Lung (tissue), 11 donors: ENCODE measurements at regions not wholly inside any gene's neighbourhood (a gene's known extent, or its start where the extent isn't known, plus 50 kb on each side); places are given as distances from the start of the nearest gene placed in this dataset.

Experiments used
- ATAC-seq: fragments of 200-7000 bp; cut with Tn5 transposase; one replicate; pipeline ENCODE4 v1.9.1; 2020; ENCODE audit warnings: moderate number of reproducible peaks; ENCODE audit not compliant: insufficient read depth, low FRiP score
- DNase-seq, 3 donors: peaks; one replicate each; pipeline ENCODE4 v3.0.0-alpha.2; 2013 to 2017
- H3K27ac ChIP-seq, 2 donors: one replicate each; pipeline ENCODE4 v1.5.1; 2013; ENCODE audit warnings: mild to moderate bottlenecking in 2 of 2, moderate library complexity in 2 of 2, control low read depth in 1 of 2, inconsistent platforms in 1 of 2, low read depth in 1 of 2, low read length in 1 of 2
- H3K27me3 ChIP-seq, 3 donors: one replicate each; pipeline ENCODE4 v1.5.1; 2013; ENCODE audit warnings: low read length in 2 of 3; ENCODE audit not compliant: control insufficient read depth in 3 of 3, insufficient read depth in 3 of 3
- H3K36me3 ChIP-seq, 4 donors: one replicate each; pipeline ENCODE4 v1.5.1; 2013; ENCODE audit warnings: low read length in 4 of 4, mild to moderate bottlenecking in 1 of 4, moderate library complexity in 1 of 4; ENCODE audit not compliant: control insufficient read depth in 4 of 4, insufficient read depth in 4 of 4
- H3K4me1 ChIP-seq, 5 donors: one replicate each; pipeline ENCODE4 v1.5.1; 2013; ENCODE audit warnings: low read length in 5 of 5, mild to moderate bottlenecking in 2 of 5, moderate library complexity in 1 of 5; ENCODE audit not compliant: control insufficient read depth in 5 of 5, insufficient read depth in 5 of 5
- H3K4me3 ChIP-seq: one replicate; pipeline ENCODE4 v1.5.1; 2013; ENCODE audit warnings: mild to moderate bottlenecking, control low read depth, moderate library complexity
- H3K9ac ChIP-seq, 2 donors: one replicate each; pipeline ENCODE4 v1.5.1; 2013; ENCODE audit warnings: low read length in 2 of 2, control low read depth in 1 of 2; ENCODE audit not compliant: insufficient read depth in 1 of 2
- H3K9me3 ChIP-seq, 4 donors: one replicate each; pipeline ENCODE4 v1.5.1; 2013; ENCODE audit warnings: low read length in 3 of 4, mild to moderate bottlenecking in 1 of 4, moderate library complexity in 1 of 4; ENCODE audit not compliant: control insufficient read depth in 4 of 4, insufficient read depth in 3 of 4
- CTCF ChIP-seq: IDR thresholded peaks from 2 replicates; pipeline ENCODE4 v1.5.1; 2012; ENCODE audit warnings: mild to moderate bottlenecking; ENCODE audit errors: control extremely low read depth, extremely low read depth
- WGBS, 2 donors: extraction: QIAGEN DNeasy Blood & Tissue Kit; methylation state at CpG; one replicate each; pipeline ENCODE4 v1.1.7; 2013; 5-methylcytosine and 5-hydroxymethylcytosine counted together
- donor health status: control.
- donor health status: control.
- donor health status: Bipolar disorder and iron deficiency.
- donor health status: healthy.
- donor health status: DM: yes; HTN: yes; CAD: no.

- DNase-seq: no peak
- no peaks in the 10 kb centered on the region for H3K4me1 ChIP-seq
- H3K9ac ChIP-seq: no peak overlapping the region
- H3K4me3 ChIP-seq: no peak overlapping the region
- WGBS, 2 donors: 47 to 62% methylated on average over 2 of the region's 2 CpGs
- no peaks in the 10 kb centered on the region for H3K36me3 ChIP-seq
- no peaks in the 10 kb centered on the region for H3K9me3 ChIP-seq
- TF ChIP-seq CTCF: no peak
- peaks cover 0 to 2% (median 0%) of the 10 kb centered on the region in 3 donors for H3K27me3 ChIP-seq
- ATAC-seq: no peak
- no peak overlapping the region for H3K27ac ChIP-seq
Observed at GRCh38 chr1:213650603-213651002, 337.2 kb upstream of the PROX1 start.

GRCh38 chr1:213651077-213651476, 336.7 kb upstream of the PROX1 start:
- no peak for DNase-seq
- WGBS, 2 donors: 59 to 62% methylated on average over 4 of the region's 4 CpGs
- H3K9me3 ChIP-seq: no peaks in the 10 kb centered on the region
- H3K27me3 ChIP-seq: peaks cover 0 to 4% (median 0%) of the 10 kb centered on the region in 3 donors
- no peak for TF ChIP-seq CTCF
- H3K4me3 ChIP-seq: no peak overlapping the region
- ATAC-seq: no peak
- no peak overlapping the region for H3K27ac ChIP-seq
- no peaks in the 10 kb centered on the region for H3K36me3 ChIP-seq
- H3K4me1 ChIP-seq: no peaks in the 10 kb centered on the region
- H3K9ac ChIP-seq: no peak overlapping the region

- no peaks in the 10 kb centered on the region for H3K36me3 ChIP-seq
- no peak overlapping the region for H3K4me3 ChIP-seq
- H3K27me3 ChIP-seq: peaks cover 0 to 5% (median 0%) of the 10 kb centered on the region in 3 donors
- H3K9ac ChIP-seq: no peak overlapping the region
- WGBS, 2 donors: 80 to 86% methylated on average over 4 of the region's 4 CpGs
- no peak for ATAC-seq
- no peak for TF ChIP-seq CTCF
- no peaks in the 10 kb centered on the region for H3K9me3 ChIP-seq
- no peak overlapping the region for H3K27ac ChIP-seq
- H3K4me1 ChIP-seq: no peaks in the 10 kb centered on the region
- DNase-seq: no peak
Observed at GRCh38 chr1:213652109-213652508, 335.7 kb upstream of the PROX1 start.

- no peak overlapping the region for H3K9ac ChIP-seq
- DNase-seq: no peak
- TF ChIP-seq CTCF: no peak
- no peak overlapping the region for H3K27ac ChIP-seq
- no peaks in the 10 kb centered on the region for H3K36me3 ChIP-seq
- 56 to 70% methylated on average over 3 of the region's 3 CpGs for WGBS, 2 donors
- H3K27me3 ChIP-seq: peaks cover 0 to 3% (median 0%) of the 10 kb centered on the region in 3 donors
- no peaks in the 10 kb centered on the region for H3K4me1 ChIP-seq
- no peak overlapping the region for H3K4me3 ChIP-seq
- H3K9me3 ChIP-seq: no peaks in the 10 kb centered on the region
- ATAC-seq: no peak
Observed at GRCh38 chr1:213656039-213656438, 331.7 kb upstream of the PROX1 start.
